A673 (cell line): ENCODE measurements at regions not wholly inside any gene's neighbourhood (a gene's known extent, or its start where the extent isn't known, plus 50 kb on each side); places are given as distances from the start of the nearest gene placed in this dataset.

Experiments
- BruUV-seq: library from RNA; stranded (reverse); fragments of 400-500 nt; replicated peaks from 2 replicates; lab custom pipeline; 2021; lab: Mats Ljungman, UMichigan
- CTCF ChIA-PET: fragments of 300-600 bp; sonication (Branson Sonifier 250); formaldehyde crosslinking; loops from one replicate; lab custom pipeline; 2022; ENCODE audit warnings: antibody characterized with exemption; lab: Charles Lee
- POLR2A ChIA-PET: fragments of 300-600 bp; sonication (Branson Sonifier 250); formaldehyde crosslinking; loops from one replicate; lab custom pipeline; 2022; ENCODE audit warnings: antibody characterized with exemption; ENCODE audit not compliant: low non-redundant PET; lab: Charles Lee
- DNase-seq: peaks from one replicate; pipeline ENCODE4 v3.0.0-alpha.2; 2015; ENCODE audit warnings: low spot score
- H3K27ac ChIP-seq: fragments of 200-600 bp; sonication (generic); 2 replicates; pipeline ENCODE4 v1.5.1; 2016; ENCODE audit warnings: mixed run types, low read depth, mild to moderate bottlenecking, mixed read lengths, antibody characterized with exemption, low read length; ENCODE audit not compliant: poor library complexity, severe bottlenecking
- H3K27me3 ChIP-seq: fragments of 200-600 bp; sonication (generic); replicated peaks from 2 replicates; pipeline ENCODE4 v1.6.1; 2017; ENCODE audit warnings: mixed run types, low read depth, mild to moderate bottlenecking, mixed read lengths, antibody characterized with exemption, low read length; ENCODE audit not compliant: insufficient read depth, poor library complexity
- H3K36me3 ChIP-seq: fragments of 200-600 bp; sonication (generic); 2 replicates; pipeline ENCODE4 v1.6.1; 2016; ENCODE audit warnings: mixed run types, mild to moderate bottlenecking, mixed read lengths, antibody characterized with exemption, low read length; ENCODE audit not compliant: insufficient read depth, poor library complexity, severe bottlenecking
- H3K4me1 ChIP-seq: fragments of 200-600 bp; sonication (generic); 2 replicates; pipeline ENCODE4 v1.6.1; 2017; ENCODE audit warnings: mixed run types, mild to moderate bottlenecking, mixed read lengths, antibody characterized with exemption, low read length; ENCODE audit not compliant: insufficient read depth, poor library complexity, severe bottlenecking
- H3K4me3 ChIP-seq: fragments of 200-600 bp; sonication (generic); 2 replicates; pipeline ENCODE4 v1.5.1; 2016; ENCODE audit warnings: low read depth, mixed run types, mild to moderate bottlenecking, mixed read lengths, low read length; ENCODE audit not compliant: poor library complexity, severe bottlenecking
- H3K9me3 ChIP-seq: fragments of 200-600 bp; sonication (generic); 2 replicates; pipeline ENCODE4 v1.6.1; 2016; ENCODE audit warnings: mixed run types, low read depth, mild to moderate bottlenecking, mixed read lengths, antibody characterized with exemption, low read length; ENCODE audit not compliant: poor library complexity, severe bottlenecking
- CTCF ChIP-seq: fragments of 300-800, 200-600 bp; sonication (generic); conservative IDR thresholded peaks from 2 replicates; pipeline ENCODE4 v1.5.1; 2017; ENCODE audit warnings: low read depth, mild to moderate bottlenecking, antibody characterized with exemption, low read length, moderate library complexity, mixed read lengths
- EZH2 ChIP-seq: fragments of 200-600 bp; sonication (generic); IDR thresholded peaks from 2 replicates; pipeline ENCODE4 v1.6.1; 2017; ENCODE audit warnings: borderline replicate concordance, low read depth, mild to moderate bottlenecking, mixed read lengths, antibody characterized with exemption, low read length; ENCODE audit not compliant: poor library complexity, severe bottlenecking
- intact Hi-C: fragments of 100-400 bp; cut with micrococcal nuclease; formaldehyde crosslinking; loops from one replicate; pipeline ENCODE4 v1.10.0; 2022; ENCODE audit not compliant: unreplicated experiment

DNA sequence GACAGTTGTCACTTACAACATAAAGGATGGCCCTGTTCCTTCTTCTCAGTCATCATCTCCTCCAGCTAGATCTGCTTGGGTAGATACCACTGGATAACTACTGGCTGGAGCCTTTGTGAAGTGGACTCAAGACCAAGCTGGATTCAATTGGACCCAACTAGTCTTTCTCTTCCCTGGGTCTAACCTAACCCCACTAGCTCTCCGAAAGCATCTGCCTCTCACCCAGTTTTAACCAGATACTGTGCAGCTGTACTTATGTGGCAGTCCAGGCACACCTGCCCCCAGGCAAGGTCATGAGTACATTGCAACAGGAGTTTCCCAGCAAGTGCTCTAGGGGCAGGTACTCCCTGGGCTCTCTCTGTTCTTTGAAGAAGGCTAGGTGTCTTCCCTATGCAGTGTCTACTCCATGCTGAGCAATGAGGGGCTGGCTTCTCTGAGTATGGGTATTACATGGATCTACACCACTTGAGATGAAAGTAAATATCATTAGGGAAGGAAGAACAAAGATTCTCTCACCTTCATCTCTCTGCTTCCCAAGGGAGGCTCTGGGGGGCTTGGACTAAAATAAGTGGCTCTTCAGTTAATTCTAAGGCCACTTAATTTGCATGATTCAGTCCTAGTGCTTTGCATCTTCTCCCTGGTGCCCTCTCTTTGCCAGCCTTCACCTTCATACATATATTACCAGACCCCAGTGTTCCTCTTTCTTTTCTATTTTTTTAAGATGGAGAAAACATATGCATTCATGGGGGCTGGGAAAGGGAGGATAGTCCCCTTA is 236.1 kb downstream of the NXPE2 start:
- no TSS peak for BruUV-seq

GRCh38 chr11:114915871-114916805 is 237.8 kb downstream of the NXPE2 start:
- TF ChIP-seq EZH2 (no peak), CTCF (no peak)
- no peak for DNase-seq
- intact Hi-C loops: no loop called here
- no peaks in the 10 kb centered on the region for H3K4me1 ChIP-seq
- POLR2A ChIA-PET: no interaction called here
- H3K27me3 ChIP-seq: no peaks in the 10 kb centered on the region
- no peak overlapping the region for H3K4me3 ChIP-seq
- no peaks in the 10 kb centered on the region for H3K36me3 ChIP-seq
- BruUV-seq: no TSS peak
- H3K27ac ChIP-seq: no peak overlapping the region
- H3K9me3 ChIP-seq: no peaks in the 10 kb centered on the region
- CTCF ChIA-PET: no interaction called here

More for the DNA sequence above, 236.1 kb downstream of the NXPE2 start:
- intact Hi-C loops: no loop called here
- Histone ChIP-seq H3K4me1 (no peaks in the 10 kb centered on the region), H3K27me3 (no peaks in the 10 kb centered on the region), H3K36me3 (no peaks in the 10 kb centered on the region), H3K27ac (no peak overlapping the region), H3K9me3 (no peaks in the 10 kb centered on the region), H3K4me3 (no peak overlapping the region)
- no peak for TF ChIP-seq CTCF
- TF ChIP-seq EZH2: no peak
- POLR2A ChIA-PET: no interaction called here
- CTCF ChIA-PET: no interaction called here
- DNase-seq: no peak

- intact Hi-C loops: no loop called here
- no peak for TF ChIP-seq CTCF
- TF ChIP-seq EZH2: no peak
- ChIA-PET CTCF (no interaction called here), POLR2A (no interaction called here)
- H3K27ac ChIP-seq: no peak overlapping the region
- BruUV-seq: no TSS peak
- no peaks in the 10 kb centered on the region for H3K27me3 ChIP-seq
- no peaks in the 10 kb centered on the region for H3K36me3 ChIP-seq
- no peak overlapping the region for H3K4me3 ChIP-seq
- DNase-seq: no peak
- no peaks in the 10 kb centered on the region for H3K9me3 ChIP-seq
- H3K4me1 ChIP-seq: no peaks in the 10 kb centered on the region
Measured at GRCh38 chr11:114918286-114918685, 240.0 kb downstream of the NXPE2 start.
